Neural cell (in vitro differentiated cells): ENCODE measurements at regions not wholly inside any gene's neighbourhood (a gene's known extent, or its start where the extent isn't known, plus 50 kb on each side); places are given as distances from the start of the nearest gene placed in this dataset.

Experiments
- EP300 ChIP-seq: fragments of 450-650 bp; conservative IDR thresholded peaks from 2 replicates; pipeline ENCODE4 v1.6.1; 2014; ENCODE audit warnings: antibody characterized with exemption, mild to moderate bottlenecking, moderate library complexity; ENCODE audit not compliant: poor library complexity, severe bottlenecking
- EZH2 ChIP-seq: fragments of 200-600, 300-800 bp; shearing (Covaris generic), sonication (generic); IDR thresholded peaks from 2 replicates; pipeline ENCODE4 v1.6.1; 2014; ENCODE audit warnings: antibody characterized with exemption, low read length, borderline replicate concordance, mild to moderate bottlenecking; ENCODE audit not compliant: insufficient read depth, poor library complexity, severe bottlenecking
- POLR2AphosphoS5 ChIP-seq: IDR thresholded peaks from 2 replicates; pipeline ENCODE4 v1.6.1; 2012
- TF ChIP-seq, protein P1 (sequence below): fragments of 450-650 bp; IDR thresholded peaks from 2 replicates; pipeline ENCODE4 v1.5.1; 2014; ENCODE audit warnings: antibody characterized with exemption, mild to moderate bottlenecking, moderate library complexity; ENCODE audit not compliant: poor library complexity, severe bottlenecking
- TF ChIP-seq, protein P2 (sequence below): IDR thresholded peaks from 2 replicates; pipeline ENCODE4 v1.6.1; 2012; ENCODE audit warnings: borderline replicate concordance

DNA sequence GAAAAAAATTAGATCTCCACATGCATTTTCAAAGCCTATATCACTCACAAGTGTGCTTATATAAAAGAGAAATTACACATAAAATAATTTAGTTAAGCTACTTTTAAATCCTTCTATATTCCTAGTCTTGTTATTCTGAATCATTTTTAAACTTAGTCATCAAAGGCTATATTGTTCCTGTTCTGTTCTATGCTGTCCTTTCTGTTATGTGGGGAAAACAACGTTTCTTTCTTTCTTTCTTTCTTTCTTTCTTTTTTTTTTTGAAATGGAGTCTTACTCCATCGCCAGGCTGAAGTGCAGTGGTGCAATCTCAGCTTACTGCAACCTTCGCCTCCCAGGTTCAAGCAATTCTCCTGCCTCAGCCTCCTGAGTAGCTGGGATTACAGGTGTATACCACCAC, 389.2 kb upstream of the FTMT start:
- TF ChIP-seq, protein P1, sequence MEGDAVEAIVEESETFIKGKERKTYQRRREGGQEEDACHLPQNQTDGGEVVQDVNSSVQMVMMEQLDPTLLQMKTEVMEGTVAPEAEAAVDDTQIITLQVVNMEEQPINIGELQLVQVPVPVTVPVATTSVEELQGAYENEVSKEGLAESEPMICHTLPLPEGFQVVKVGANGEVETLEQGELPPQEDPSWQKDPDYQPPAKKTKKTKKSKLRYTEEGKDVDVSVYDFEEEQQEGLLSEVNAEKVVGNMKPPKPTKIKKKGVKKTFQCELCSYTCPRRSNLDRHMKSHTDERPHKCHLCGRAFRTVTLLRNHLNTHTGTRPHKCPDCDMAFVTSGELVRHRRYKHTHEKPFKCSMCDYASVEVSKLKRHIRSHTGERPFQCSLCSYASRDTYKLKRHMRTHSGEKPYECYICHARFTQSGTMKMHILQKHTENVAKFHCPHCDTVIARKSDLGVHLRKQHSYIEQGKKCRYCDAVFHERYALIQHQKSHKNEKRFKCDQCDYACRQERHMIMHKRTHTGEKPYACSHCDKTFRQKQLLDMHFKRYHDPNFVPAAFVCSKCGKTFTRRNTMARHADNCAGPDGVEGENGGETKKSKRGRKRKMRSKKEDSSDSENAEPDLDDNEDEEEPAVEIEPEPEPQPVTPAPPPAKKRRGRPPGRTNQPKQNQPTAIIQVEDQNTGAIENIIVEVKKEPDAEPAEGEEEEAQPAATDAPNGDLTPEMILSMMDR, result no peak
- TF ChIP-seq POLR2AphosphoS5 (no peak), EP300 (no peak), EZH2 (no peak)
- TF ChIP-seq, protein P2, sequence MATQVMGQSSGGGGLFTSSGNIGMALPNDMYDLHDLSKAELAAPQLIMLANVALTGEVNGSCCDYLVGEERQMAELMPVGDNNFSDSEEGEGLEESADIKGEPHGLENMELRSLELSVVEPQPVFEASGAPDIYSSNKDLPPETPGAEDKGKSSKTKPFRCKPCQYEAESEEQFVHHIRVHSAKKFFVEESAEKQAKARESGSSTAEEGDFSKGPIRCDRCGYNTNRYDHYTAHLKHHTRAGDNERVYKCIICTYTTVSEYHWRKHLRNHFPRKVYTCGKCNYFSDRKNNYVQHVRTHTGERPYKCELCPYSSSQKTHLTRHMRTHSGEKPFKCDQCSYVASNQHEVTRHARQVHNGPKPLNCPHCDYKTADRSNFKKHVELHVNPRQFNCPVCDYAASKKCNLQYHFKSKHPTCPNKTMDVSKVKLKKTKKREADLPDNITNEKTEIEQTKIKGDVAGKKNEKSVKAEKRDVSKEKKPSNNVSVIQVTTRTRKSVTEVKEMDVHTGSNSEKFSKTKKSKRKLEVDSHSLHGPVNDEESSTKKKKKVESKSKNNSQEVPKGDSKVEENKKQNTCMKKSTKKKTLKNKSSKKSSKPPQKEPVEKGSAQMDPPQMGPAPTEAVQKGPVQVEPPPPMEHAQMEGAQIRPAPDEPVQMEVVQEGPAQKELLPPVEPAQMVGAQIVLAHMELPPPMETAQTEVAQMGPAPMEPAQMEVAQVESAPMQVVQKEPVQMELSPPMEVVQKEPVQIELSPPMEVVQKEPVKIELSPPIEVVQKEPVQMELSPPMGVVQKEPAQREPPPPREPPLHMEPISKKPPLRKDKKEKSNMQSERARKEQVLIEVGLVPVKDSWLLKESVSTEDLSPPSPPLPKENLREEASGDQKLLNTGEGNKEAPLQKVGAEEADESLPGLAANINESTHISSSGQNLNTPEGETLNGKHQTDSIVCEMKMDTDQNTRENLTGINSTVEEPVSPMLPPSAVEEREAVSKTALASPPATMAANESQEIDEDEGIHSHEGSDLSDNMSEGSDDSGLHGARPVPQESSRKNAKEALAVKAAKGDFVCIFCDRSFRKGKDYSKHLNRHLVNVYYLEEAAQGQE, result no peak
